ENCODE measurements at regions not wholly inside any gene's neighbourhood (a gene's known extent, or its start where the extent isn't known, plus 50 kb on each side); places are given as distances from the start of the nearest gene placed in this dataset.
A peak's percentile ranks its signal among the peaks of the same experiment; 100 is the strongest.

DNA sequence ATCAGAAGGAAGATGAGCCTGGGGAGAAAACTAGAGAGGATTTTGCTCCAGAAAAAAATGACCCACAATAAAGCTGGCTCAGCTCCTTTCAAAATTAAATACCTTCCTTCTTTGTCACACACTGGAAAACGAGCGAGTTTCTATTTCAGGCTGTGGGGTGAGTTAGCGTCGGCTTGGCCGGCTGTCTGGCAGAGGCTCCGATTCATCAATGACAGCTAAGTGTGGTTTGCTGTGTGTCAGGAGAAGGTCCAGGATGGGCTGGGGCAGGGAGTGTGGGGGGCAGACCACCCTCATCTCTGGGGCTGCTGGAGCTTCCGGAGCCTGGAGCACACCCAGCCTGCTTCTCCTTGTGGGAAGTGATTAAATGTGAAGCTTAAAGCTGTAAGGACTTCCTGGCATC is 120.2 kb downstream of the ETS2 start:
- Histone ChIP-seq H3K36me3 (no peaks in the 10 kb centered on the region), H3K27me3 (replicated peaks in 1 of 7) (peaks cover 0 to 16% (median 0%) of the 10 kb centered on the region in 7 donors), H3K27ac (peak overlapping the region in 7 of 8 donors; percentile 53 to 82 (median 68)), H3K4me3 (peak overlapping the region in 3 of 8 donors; percentile 23 to 54 (median 30)), H3K9me3 (peaks cover 0 to 9% (median 3%) of the 10 kb centered on the region in 8 donors), H3K4me1 (peaks cover 3 to 31% (median 16%) of the 10 kb centered on the region in 6 donors)
- intact Hi-C loops (cut with DNase I; ENCODE audit: low total_unique reads) = no loop called here
- DNase-seq = no peak
- TF ChIP-seq POLR2AphosphoS5 (IDR thresholded peaks at IDR 0.05) = peak; percentile 63 to 71 (median 69)
- TF ChIP-seq, protein P1, sequence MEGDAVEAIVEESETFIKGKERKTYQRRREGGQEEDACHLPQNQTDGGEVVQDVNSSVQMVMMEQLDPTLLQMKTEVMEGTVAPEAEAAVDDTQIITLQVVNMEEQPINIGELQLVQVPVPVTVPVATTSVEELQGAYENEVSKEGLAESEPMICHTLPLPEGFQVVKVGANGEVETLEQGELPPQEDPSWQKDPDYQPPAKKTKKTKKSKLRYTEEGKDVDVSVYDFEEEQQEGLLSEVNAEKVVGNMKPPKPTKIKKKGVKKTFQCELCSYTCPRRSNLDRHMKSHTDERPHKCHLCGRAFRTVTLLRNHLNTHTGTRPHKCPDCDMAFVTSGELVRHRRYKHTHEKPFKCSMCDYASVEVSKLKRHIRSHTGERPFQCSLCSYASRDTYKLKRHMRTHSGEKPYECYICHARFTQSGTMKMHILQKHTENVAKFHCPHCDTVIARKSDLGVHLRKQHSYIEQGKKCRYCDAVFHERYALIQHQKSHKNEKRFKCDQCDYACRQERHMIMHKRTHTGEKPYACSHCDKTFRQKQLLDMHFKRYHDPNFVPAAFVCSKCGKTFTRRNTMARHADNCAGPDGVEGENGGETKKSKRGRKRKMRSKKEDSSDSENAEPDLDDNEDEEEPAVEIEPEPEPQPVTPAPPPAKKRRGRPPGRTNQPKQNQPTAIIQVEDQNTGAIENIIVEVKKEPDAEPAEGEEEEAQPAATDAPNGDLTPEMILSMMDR (IDR thresholded peaks at IDR 0.05 in 8 of 11, conservative IDR thresholded peaks at IDR 0.05 in 3 of 11) = no peak
- 1 to 8% (median 4%) methylated on average over 6 to 7 of the region's 7 CpGs for WGBS, 5 donors

- DNase-seq = no peak
- Histone ChIP-seq H3K27ac (peak overlapping the region in 7 of 8 donors; percentile 53 to 82 (median 68)), H3K9me3 (peaks cover 0 to 9% (median 3%) of the 10 kb centered on the region in 8 donors), H3K27me3 (replicated peaks in 1 of 7) (peaks cover 0 to 16% (median 0%) of the 10 kb centered on the region in 7 donors), H3K36me3 (no peaks in the 10 kb centered on the region), H3K4me3 (peak overlapping the region in 3 of 8 donors; percentile 23 to 54 (median 30)), H3K4me1 (peaks cover 3 to 26% (median 15%) of the 10 kb centered on the region in 6 donors)
- no peak for TF ChIP-seq POLR2A (IDR thresholded peaks at IDR 0.05)
- TF ChIP-seq, protein P1 (IDR thresholded peaks at IDR 0.05 in 8 of 11, conservative IDR thresholded peaks at IDR 0.05 in 3 of 11) = no peak
- TF ChIP-seq POLR2AphosphoS5 (IDR thresholded peaks at IDR 0.05) = no peak
- 60 to 74% (median 64%) methylated on average over 3 of the region's 3 CpGs for WGBS, 5 donors
- intact Hi-C loops (cut with DNase I; ENCODE audit: low total_unique reads) = no loop called here
Measured at GRCh38 chr21:38925478-38925877, 119.7 kb downstream of the ETS2 start.

- H3K9me3 ChIP-seq = peaks cover 0 to 9% (median 3%) of the 10 kb centered on the region in 8 donors
- H3K4me1 ChIP-seq = peaks cover 3 to 21% (median 13%) of the 10 kb centered on the region in 6 donors
- DNase-seq = no peak
- no peak overlapping the region for H3K4me3 ChIP-seq
- 87 to 96% (median 92%) methylated on average over 5 of the region's 5 CpGs for WGBS, 5 donors
- no peak overlapping the region for H3K27ac ChIP-seq
- H3K36me3 ChIP-seq = no peaks in the 10 kb centered on the region
- intact Hi-C loops (cut with DNase I; ENCODE audit: low total_unique reads) = no loop called here
- TF ChIP-seq POLR2AphosphoS5 (IDR thresholded peaks at IDR 0.05) (no peak), POLR2A (IDR thresholded peaks at IDR 0.05) (no peak)
- TF ChIP-seq, protein P1 (IDR thresholded peaks at IDR 0.05 in 8 of 11, conservative IDR thresholded peaks at IDR 0.05 in 3 of 11) = no peak
- H3K27me3 ChIP-seq (replicated peaks in 1 of 7) = peaks cover 0 to 16% (median 0%) of the 10 kb centered on the region in 7 donors
Measured at GRCh38 chr21:38924954-38925353, 119.2 kb downstream of the ETS2 start.

DNA sequence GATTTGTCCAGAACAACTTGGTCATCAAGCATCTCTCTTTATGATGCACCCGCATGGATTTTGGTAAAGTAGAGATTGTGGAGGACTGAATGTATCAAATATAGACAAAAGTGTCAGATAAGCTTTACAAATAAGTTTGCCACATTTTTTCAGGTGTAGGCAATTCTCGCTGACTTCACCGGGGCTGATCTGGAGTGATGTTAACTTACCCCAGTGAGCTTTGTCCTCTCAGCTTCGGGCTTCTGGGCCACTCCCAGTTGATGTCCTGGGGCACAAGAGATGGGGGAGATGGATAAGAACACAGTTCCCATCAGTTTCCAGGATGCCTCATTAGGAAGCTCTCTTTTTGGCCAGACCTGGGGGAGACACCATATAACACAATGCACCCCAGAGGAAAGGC is 117.7 kb downstream of the ETS2 start:
- H3K36me3 ChIP-seq = no peaks in the 10 kb centered on the region
- H3K27me3 ChIP-seq (replicated peaks in 1 of 7) = peaks cover 0 to 16% (median 0%) of the 10 kb centered on the region in 7 donors
- no peak for DNase-seq
- intact Hi-C loops (cut with DNase I; ENCODE audit: low total_unique reads) = no loop called here
- peaks cover 3 to 26% (median 13%) of the 10 kb centered on the region in 6 donors for H3K4me1 ChIP-seq
- WGBS, 5 donors = 83 to 95% (median 88%) methylated on average over 4 of the region's 4 CpGs
- no peaks in the 10 kb centered on the region for H3K9me3 ChIP-seq
- TF ChIP-seq, protein P1 (IDR thresholded peaks at IDR 0.05 in 8 of 11, conservative IDR thresholded peaks at IDR 0.05 in 3 of 11) = no peak
- TF ChIP-seq POLR2A (IDR thresholded peaks at IDR 0.05) (no peak), POLR2AphosphoS5 (IDR thresholded peaks at IDR 0.05) (no peak)
- H3K4me3 ChIP-seq = no peak overlapping the region
- H3K27ac ChIP-seq = no peak overlapping the region
